Testis (tissue), 2 donors: ENCODE measurements at regions not wholly inside any gene's neighbourhood (a gene's known extent, or its start where the extent isn't known, plus 50 kb on each side); places are given as distances from the start of the nearest gene placed in this dataset.

Source experiments
- DNase-seq: peaks from one replicate; pipeline ENCODE4 v3.0.0-alpha.2; 2019
- H3K27ac ChIP-seq, 2 donors: fragments of 200-600 bp; sonication (generic); one replicate each; pipeline ENCODE4 v1.5.1; 2019
- H3K27me3 ChIP-seq: fragments of 200-600 bp; sonication (generic); one replicate; pipeline ENCODE4 v1.5.1; 2019
- H3K36me3 ChIP-seq: fragments of 200-600 bp; sonication (generic); one replicate; pipeline ENCODE4 v1.5.1; 2017; ENCODE audit warnings: low read depth; ENCODE audit errors: missing control alignments
- H3K4me1 ChIP-seq: fragments of 200-600 bp; sonication (generic); one replicate; pipeline ENCODE4 v1.5.1; 2019
- H3K4me3 ChIP-seq, 2 donors: fragments of 200-600 bp; sonication (generic); one replicate each; pipeline ENCODE4 v1.5.1; 2017 to 2019
- H3K9me3 ChIP-seq: fragments of 200-600 bp; sonication (generic); one replicate; pipeline ENCODE4 v1.5.1; 2017
- POLR2A ChIP-seq: fragments of 450-650 bp; IDR thresholded peaks from one replicate; pipeline ENCODE4 v1.6.1; 2017; ENCODE audit warnings: antibody characterized with exemption, mild to moderate bottlenecking, moderate library complexity
- WGBS, 2 donors: methylation state at CpG; one replicate each; pipeline ENCODE4 v1.1.5; 2018; 5-methylcytosine and 5-hydroxymethylcytosine counted together
- intact Hi-C: fragments of 100-400 bp; cut with DNase I; formaldehyde crosslinking; loops from one replicate; pipeline ENCODE4 v1.15.1; 2023; ENCODE audit warnings: low total_unique reads
- TF ChIP-seq, protein P1 (sequence below), 3 experiments: fragments of 450-650 bp in 2 of 3; fragments of 200-600 bp in 1 of 3; sonication (generic) in 1 of 3; IDR thresholded peaks; one replicate each; pipeline ENCODE4 v1.5.1; 2016 to 2019; ENCODE audit warnings: antibody characterized with exemption in 3 of 3, mild to moderate bottlenecking in 2 of 3, moderate library complexity in 1 of 3

DNA sequence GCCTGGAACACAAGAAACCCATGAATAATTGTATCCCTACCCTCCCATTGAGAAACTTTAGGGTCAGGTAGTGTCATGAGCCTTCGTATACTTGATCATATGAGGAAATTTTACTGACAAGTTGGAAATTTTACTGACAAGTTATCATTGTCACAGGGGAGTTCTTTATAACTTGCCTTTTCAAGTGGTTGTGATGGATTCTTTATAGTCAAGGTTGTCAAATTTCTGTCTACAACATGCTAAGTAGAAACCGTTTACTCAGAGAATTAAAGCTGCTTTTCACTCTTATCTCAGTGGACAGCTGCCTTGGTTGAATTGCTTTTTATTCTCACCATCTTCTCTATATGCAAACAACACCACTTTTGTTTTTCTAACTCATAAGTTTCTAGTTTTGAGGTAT is 1286.4 kb downstream of the EPHA7 start:
- 73 to 79% methylated on average over 2 of the region's 2 CpGs for WGBS, 2 donors
- no peaks in the 10 kb centered on the region for H3K27me3 ChIP-seq
- TF ChIP-seq POLR2A, result no peak
- TF ChIP-seq, protein P1, sequence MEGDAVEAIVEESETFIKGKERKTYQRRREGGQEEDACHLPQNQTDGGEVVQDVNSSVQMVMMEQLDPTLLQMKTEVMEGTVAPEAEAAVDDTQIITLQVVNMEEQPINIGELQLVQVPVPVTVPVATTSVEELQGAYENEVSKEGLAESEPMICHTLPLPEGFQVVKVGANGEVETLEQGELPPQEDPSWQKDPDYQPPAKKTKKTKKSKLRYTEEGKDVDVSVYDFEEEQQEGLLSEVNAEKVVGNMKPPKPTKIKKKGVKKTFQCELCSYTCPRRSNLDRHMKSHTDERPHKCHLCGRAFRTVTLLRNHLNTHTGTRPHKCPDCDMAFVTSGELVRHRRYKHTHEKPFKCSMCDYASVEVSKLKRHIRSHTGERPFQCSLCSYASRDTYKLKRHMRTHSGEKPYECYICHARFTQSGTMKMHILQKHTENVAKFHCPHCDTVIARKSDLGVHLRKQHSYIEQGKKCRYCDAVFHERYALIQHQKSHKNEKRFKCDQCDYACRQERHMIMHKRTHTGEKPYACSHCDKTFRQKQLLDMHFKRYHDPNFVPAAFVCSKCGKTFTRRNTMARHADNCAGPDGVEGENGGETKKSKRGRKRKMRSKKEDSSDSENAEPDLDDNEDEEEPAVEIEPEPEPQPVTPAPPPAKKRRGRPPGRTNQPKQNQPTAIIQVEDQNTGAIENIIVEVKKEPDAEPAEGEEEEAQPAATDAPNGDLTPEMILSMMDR (IDR thresholded peaks at IDR 0.05), result no peak
- intact Hi-C loops, result no loop called here
- H3K4me1 ChIP-seq, result no peaks in the 10 kb centered on the region
- no peak for DNase-seq
- no peak overlapping the region for H3K27ac ChIP-seq
- no peaks in the 10 kb centered on the region for H3K36me3 ChIP-seq
- no peak overlapping the region for H3K4me3 ChIP-seq
- H3K9me3 ChIP-seq, result no peaks in the 10 kb centered on the region

GRCh38 chr6:92132457-92132856 is 1286.9 kb downstream of the EPHA7 start:
- no peak for DNase-seq
- Histone ChIP-seq H3K4me1 (no peaks in the 10 kb centered on the region), H3K36me3 (no peaks in the 10 kb centered on the region), H3K27me3 (no peaks in the 10 kb centered on the region), H3K9me3 (no peaks in the 10 kb centered on the region), H3K4me3 (no peak overlapping the region), H3K27ac (no peak overlapping the region)
- 87 to 93% methylated on average over 4 of the region's 4 CpGs for WGBS, 2 donors
- intact Hi-C loops, result no loop called here
- TF ChIP-seq, protein P1 (IDR thresholded peaks at IDR 0.05), result no peak
- no peak for TF ChIP-seq POLR2A

DNA sequence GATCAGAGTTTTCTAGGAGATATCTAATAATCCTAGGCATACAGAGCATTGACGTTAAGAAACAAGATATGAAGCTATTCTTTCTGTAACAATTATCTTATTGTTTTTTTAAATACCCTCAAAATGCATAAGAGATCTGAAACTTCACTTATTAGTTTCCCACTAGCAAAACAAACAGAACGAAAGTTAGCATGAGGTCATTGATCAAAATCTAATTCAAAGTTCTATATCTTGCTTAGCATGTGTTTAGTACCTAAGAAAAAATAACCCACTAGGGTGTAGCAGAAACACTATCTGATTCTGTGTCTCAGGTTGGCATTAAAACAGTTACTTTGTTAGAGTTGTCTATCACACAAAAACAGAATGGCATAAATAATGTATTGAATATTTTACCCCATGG is 1288.4 kb downstream of the EPHA7 start:
- intact Hi-C loops, result no loop called here
- Histone ChIP-seq H3K27ac (no peak overlapping the region), H3K27me3 (no peaks in the 10 kb centered on the region), H3K4me1 (no peaks in the 10 kb centered on the region), H3K4me3 (no peak overlapping the region), H3K36me3 (no peaks in the 10 kb centered on the region), H3K9me3 (no peaks in the 10 kb centered on the region)
- 52 to 73% methylated on average over 2 of the region's 2 CpGs for WGBS, 2 donors
- no peak for DNase-seq
- TF ChIP-seq POLR2A, result no peak
- TF ChIP-seq, protein P1 (IDR thresholded peaks at IDR 0.05), result no peak

DNA sequence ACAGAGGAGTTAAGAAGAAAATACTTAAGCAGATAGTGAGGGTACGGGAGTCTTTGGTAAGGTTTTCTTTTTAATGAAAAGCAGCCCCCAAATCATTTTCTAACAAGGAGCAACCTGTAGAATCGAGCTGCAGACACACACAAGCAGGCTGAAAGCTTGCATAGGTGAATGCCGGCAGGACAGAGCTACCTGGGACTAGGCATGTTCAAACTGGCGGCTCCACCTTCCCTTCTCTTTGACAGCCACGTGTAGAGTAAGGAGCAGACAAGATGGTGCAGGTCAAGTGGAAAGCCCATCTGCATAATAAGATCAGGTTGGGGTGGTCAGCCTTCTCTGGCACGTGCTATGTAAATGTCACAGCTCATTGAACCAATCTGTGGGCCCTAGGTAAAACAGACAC is 1292.4 kb downstream of the EPHA7 start:
- no peaks in the 10 kb centered on the region for H3K9me3 ChIP-seq
- H3K4me3 ChIP-seq, result no peak overlapping the region
- 64 to 78% methylated on average over 6 of the region's 6 CpGs for WGBS, 2 donors
- DNase-seq, result no peak
- H3K27ac ChIP-seq, result no peak overlapping the region
- H3K27me3 ChIP-seq, result no peaks in the 10 kb centered on the region
- H3K36me3 ChIP-seq, result no peaks in the 10 kb centered on the region
- TF ChIP-seq, protein P1 (IDR thresholded peaks at IDR 0.05), result no peak
- TF ChIP-seq POLR2A, result no peak
- no peaks in the 10 kb centered on the region for H3K4me1 ChIP-seq
- intact Hi-C loops, result no loop called here

GRCh38 chr6:92126088-92126487 is 1293.3 kb downstream of the EPHA7 start:
- Histone ChIP-seq H3K27me3 (no peaks in the 10 kb centered on the region), H3K9me3 (no peaks in the 10 kb centered on the region), H3K4me1 (no peaks in the 10 kb centered on the region), H3K36me3 (no peaks in the 10 kb centered on the region), H3K27ac (no peak overlapping the region), H3K4me3 (no peak overlapping the region)
- TF ChIP-seq, protein P1 (IDR thresholded peaks at IDR 0.05), result no peak
- no peak for TF ChIP-seq POLR2A
- no peak for DNase-seq
- intact Hi-C loops, result no loop called here
- WGBS, 2 donors, result 65 to 69% methylated on average over 4 of the region's 4 CpGs
